ENCODE measurements at regions not wholly inside any gene's neighbourhood (a gene's known extent, or its start where the extent isn't known, plus 50 kb on each side); places are given as distances from the start of the nearest gene placed in this dataset.
A peak's percentile ranks its signal among the peaks of the same experiment; 100 is the strongest.

GRCh38 chr17:77444628-77444983, 303.8 kb downstream of the SEC14L1 start:
- peak; percentile 52 for DNase-seq (ENCODE audit: low read depth)

GRCh38 chr17:77444984-77445759, 304.4 kb downstream of the SEC14L1 start:
- peak; percentile 84 for DNase-seq (ENCODE audit: low read depth)

DNA sequence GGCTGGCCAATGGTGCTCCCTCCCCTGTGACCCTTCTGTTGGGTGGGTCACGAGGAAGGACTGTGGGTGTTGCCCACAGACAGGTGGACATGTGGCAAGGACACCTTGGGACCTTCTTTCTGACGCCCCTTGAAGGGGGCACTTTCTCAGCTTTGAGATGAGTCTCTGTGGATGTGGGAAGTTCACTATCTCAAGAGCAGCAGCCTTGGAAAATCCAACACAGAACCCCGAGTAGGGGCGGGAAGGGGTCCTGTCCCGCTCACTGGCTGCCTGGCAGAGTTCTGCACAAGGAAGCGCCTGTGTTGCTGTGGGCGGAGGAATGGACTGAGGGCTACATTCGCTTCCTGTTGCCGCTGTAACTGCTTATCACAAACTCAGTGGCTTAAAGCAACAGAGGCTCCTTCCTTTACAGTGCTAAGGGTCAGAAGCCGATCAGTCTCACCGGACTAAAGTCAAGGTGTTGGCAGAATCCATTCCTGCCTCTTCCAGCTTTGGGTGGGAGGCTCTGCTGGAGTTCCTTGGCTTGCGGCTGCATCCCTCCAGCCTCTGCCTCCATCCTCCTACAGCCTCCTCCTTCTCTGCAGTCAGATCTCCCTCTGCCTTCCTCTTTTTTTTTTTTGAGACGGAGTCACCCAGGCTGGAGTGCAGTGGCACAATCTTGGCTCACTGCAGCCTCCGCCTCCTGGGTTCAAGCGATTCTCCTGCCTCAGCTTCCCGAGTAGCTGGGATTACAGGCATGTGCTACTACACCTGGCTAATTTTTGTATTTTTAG, 305.2 kb downstream of the SEC14L1 start:
- no peak for DNase-seq (ENCODE audit: low read depth)

GRCh38 chr17:77446940-77447634, 306.3 kb downstream of the SEC14L1 start:
- DNase-seq (ENCODE audit: low read depth): peak; percentile 86

DNA sequence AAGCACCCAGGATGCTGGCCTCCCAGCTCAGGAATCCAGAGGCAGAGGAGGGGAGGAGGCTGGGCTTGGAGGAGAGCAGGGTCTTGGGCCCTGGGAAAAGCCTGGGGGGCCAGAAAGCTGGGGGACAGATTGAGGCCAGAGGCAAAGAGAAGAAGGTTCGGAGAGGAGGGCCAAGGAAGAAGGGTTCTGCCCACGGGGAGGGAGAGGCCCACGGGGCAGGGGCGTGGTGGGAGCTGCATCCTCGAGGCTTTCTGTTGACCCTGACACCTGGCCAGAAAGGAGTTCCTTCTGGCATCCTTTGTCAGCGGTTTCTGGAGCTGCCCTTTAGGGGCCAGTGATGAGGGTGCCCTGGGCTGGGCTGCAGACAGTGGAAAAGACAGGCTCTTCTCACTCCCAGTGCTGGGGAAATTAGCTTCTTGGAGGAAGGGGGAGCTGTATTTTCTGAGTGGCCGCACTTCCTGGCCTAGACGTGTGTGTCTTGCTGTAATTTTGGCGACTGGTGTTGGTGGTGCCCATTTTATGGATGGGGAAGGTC, 308.7 kb downstream of the SEC14L1 start:
- no peak for DNase-seq (ENCODE audit: low read depth)

DNA sequence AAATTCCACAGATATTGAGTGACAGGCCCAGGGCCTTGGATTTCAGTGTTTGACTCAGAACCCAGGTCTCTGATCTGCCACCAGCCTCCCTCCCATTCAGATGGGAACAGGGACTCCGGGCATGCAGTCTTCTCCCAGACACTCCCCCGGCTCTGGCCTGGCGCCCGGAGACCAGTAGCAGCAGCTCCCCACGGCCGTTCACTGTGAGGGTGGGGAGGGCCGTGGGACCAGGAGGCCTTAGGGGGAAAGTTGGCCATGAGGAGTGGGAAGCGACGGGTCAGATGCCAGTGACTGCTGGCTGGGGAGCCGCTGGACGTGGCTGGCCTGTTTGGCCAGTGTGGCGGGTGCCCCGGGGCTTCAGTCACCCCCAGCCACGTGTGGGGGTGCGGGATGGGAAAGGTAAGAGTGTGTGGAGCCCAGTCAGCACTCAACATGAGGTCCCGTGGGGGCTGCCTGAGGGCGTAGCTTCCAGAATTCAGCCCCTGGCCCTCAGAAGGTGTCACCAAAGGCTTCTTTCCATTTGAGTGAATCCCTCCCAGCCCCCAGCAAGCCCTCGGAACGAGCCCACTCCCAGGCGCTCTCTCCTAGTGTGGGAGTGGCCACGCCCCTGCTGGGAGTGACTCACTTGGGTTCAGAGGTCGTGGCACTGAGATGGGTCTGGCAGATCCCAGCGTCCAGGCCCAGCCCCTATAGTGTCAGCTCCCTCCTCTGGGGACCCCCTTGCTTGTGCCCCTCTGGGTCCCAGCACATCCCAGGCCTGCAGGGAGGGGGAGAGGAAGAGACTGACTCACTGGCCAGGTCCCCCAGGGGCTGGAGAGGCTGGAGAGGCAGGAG, 309.4 kb downstream of the SEC14L1 start:
- DNase-seq (ENCODE audit: low read depth): peak; percentile 45

DNA sequence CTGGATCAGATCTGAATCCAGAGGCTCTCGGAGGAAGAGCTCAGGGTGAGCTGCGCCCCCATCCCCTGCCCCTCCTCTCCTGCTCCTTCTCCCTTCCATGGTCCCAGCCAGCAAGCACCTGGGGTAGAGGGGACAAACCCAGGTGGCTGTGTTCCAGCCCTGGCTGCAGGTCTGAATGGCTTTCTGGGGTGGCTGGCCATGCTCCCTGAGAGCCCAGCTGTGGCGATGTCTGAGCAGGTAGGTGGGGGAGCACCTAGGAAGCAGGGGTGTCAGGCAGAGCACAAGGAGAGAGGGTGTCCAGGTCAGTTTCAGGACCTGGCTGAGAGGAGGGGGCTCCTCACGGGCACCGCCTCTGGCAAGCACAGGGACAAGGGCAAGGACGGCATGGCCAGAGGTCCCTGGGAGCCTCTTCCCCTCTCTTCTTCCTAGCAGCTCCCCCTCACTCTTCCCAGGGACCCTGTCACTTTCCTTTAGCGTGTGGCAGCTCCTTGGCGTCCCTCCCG, 310.0 kb downstream of the SEC14L1 start:
- DNase-seq (ENCODE audit: low read depth): no peak

- no peak for DNase-seq (ENCODE audit: low read depth)
These were observed 310.6 kb downstream of the SEC14L1 start for GRCh38 chr17:77451245-77451893.

GRCh38 chr17:77451894-77452852, 311.4 kb downstream of the SEC14L1 start:
- peak; percentile 73 for DNase-seq (ENCODE audit: low read depth)

- no peak for DNase-seq (ENCODE audit: low read depth)
These were observed 313.0 kb downstream of the SEC14L1 start for GRCh38 chr17:77453613-77454241.

DNA sequence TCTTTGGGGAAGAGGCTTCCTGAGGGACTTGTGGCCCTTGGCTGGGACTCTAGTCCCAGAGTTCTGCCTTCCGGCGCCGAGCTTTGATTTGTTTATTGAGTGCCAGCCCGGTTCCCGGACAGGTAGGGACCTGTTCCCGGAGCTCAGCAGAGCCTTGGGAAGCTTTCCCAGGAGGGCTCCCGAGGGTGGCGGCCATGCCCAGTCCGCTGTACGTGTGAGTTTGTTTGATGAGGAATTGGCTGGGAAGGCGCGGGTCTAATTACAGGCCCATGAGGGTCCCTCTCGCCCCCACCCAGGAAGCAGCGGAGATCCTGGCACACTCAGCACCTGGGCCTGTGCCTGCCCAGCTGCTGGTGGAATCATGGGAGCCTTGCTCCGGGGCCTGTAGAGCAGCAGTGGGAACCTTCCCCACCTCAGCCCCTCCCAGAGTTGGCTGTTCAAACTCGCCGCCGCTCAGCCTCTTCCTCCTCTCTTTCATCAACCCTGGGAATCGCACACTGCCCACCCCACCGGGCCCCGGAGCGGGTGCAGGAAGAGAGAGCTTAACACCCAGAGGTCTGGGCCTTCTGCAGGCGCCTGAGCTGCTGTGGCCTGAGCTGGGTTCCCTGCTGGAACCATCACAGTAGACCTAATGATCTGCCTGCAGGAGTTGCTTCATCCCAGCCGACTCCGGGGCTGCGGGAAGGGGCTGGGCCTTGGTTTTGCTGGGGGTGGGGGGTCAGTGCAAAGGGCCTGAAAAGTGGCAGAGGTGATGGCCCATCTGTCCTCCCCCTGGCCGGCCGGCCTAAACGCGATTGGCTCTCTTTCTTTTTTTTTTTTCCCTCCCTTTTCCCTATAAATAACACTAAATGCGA, 313.7 kb downstream of the SEC14L1 start:
- DNase-seq (ENCODE audit: low read depth): no peak

DNA sequence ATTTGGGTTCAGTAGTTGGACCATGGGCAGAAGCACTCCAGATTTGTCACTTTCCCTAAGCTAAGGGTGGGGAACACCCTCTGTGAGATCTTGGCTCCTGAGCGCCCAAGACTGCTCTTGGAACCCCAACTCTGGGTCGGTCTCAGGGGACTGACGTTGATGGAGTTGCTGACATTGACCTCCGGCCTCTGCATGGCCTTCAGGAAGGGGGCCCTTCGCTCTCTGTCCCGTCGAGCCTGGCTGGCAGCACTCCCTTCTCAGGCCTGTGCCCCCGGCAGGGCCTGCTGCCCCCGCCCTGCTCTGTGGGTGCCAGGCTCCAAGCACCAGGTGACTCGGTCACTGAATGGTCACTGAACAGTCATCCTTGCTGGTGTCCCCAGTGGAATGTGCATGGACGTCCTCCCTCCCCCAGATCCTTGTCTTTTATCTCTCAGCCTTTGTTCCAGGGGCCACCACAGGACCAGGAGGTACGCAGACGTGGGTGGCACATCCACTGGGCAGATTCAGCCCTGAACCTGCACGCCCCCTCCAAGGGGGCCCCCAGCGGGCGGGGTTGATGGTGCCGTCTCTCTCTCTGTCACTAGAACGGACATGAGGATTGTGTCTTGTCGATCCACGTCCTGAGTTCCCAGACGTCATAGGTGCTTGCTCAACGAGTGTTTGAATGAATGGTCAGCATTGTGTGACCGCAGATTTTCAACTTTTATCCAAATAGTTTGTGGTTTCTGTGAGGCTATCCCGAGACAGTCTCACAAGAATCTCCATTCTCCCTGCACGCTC, 314.5 kb downstream of the SEC14L1 start:
- DNase-seq (ENCODE audit: low read depth): peak; percentile 79

DNA sequence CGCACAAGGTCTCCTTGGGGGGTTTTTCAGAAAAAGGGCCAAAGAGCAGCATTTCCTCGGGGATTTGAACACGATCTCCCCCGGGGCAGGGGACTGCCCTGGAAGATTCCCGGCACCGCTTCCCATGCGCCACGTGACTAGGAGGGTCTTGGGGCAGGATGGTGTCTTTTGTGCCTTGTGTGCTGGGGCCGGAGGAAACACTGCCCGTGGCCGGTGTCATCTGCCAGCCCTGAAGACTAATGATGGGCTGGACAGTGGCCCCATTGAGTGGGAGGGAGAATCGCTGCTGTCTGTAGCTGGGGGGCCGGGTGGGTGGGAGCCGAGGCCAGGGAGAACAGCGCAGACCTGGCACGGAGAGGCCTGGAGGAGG, 315.1 kb downstream of the SEC14L1 start:
- no peak for DNase-seq (ENCODE audit: low read depth)

DNA sequence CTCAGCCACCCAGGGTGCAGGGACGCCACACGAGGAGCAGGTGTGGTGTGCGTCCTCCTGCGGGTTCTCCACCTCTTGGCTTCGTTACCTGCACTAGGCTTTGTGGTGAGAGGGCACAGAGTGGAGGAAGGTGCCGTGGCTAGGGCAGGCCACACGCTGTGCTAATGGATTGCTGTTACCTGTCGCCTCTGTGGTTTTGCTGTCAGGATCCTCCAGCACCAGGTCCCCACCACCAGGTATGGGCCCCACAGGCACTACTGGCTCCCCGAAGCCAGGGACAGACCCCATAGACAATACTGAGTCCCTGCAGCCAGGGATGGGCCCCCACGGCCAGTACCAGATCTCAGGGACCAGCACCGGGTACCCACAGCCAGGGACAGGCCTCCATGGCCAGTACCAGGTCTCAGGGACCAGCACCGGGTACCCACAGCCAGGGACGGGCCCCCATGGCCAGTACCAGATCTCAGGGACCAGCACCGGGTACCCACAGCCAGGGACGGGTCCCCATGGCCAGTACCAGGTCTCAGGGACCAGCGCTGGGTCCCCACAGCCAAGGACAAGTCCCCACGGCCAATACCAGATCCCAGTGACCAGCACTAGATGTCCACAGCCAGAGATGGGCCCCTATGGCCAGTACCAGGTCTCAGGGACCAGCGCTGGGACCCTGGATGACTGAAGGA, 315.6 kb downstream of the SEC14L1 start:
- no peak for DNase-seq (ENCODE audit: low read depth)

DNA sequence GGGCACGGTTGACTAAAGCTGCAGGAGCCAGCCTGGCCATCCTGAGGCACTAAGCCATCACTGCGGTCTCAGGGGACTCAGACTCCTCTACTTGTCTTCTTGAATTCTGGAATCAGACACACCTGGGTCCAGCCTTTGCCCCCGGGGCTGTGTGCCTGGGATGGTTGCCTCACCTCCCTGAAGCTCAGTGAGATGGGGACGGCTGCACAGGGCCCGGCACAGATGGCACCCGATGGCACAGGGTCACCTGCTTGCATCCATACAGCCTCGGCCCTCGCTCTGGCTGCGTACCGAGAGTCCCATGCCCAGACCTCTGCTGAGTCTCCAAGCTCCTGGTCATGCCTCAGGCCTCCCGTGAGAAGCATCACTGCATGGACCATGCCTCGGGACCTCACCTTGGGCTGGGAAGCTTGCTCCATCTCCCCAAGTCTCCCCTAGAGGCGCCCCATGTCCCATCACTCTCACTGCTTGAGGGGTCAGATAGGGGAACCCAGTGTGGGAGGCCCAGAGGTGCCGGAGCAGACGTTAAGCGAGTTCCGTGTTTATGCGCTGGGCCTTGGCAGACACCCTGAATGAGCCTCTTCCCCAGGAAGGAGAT, 316.3 kb downstream of the SEC14L1 start:
- DNase-seq (ENCODE audit: low read depth): no peak

DNA sequence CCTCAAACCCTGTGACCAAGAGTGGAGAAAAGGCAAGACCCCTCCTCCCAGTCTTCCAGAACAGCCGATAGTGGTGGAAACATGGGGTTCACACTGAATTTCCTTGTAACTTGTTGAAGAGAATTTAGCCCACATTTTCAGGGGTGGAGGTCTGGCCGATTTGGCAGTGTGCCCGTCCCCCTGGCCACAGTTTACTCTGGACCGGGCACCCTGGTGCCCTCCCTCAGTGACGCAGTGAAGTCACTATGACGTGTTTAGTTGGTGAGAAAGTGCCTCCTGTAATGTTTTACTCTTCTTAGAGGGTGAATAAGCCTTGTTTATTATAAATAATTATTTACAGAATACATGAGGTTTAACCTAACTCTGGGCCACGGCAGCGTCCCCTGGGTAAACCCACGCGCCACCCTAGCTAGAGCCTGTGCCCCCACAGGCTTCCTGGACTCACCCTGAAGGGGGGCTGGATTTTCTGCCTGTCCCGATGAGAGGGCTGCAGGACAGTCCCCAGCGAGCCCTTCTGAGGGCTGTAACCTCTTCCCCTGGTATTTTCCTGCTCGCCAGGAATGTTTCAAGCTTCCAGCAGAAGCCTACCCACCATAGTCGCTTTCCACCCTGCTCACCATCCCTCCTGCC, 316.9 kb downstream of the SEC14L1 start:
- DNase-seq (ENCODE audit: low read depth): no peak

Data from fibroblast of gingiva (primary cell).